GM19324 (cell line): ENCODE measurements at regions not wholly inside any gene's neighbourhood (a gene's known extent, or its start where the extent isn't known, plus 50 kb on each side); places are given as distances from the start of the nearest gene placed in this dataset.

Experiments used
- ATAC-seq: cut with Tn5 transposase; IDR thresholded peaks from one replicate; pipeline ENCODE4 v1.9.1; 2021; ENCODE audit warnings: mild to moderate bottlenecking, moderate library complexity; ENCODE audit not compliant: unreplicated experiment, low FRiP score

GRCh38 chr2:76467326-76467725, 756.6 kb upstream of the GCFC2 start:
- no peak for ATAC-seq

GRCh38 chr2:76464310-76464709, 753.6 kb upstream of the GCFC2 start:
- no peak for ATAC-seq

GRCh38 chr2:76461431-76461830, 750.7 kb upstream of the GCFC2 start:
- ATAC-seq = no peak

- no peak for ATAC-seq
Observed at GRCh38 chr2:76455910-76456309, 745.2 kb upstream of the GCFC2 start.

- no peak for ATAC-seq
Observed at GRCh38 chr2:76450024-76450475, 739.3 kb upstream of the GCFC2 start.

- ATAC-seq = no peak
Observed at GRCh38 chr2:76448956-76449355, 738.2 kb upstream of the GCFC2 start.

- no peak for ATAC-seq
Observed at GRCh38 chr2:76447294-76447693, 736.6 kb upstream of the GCFC2 start.

DNA sequence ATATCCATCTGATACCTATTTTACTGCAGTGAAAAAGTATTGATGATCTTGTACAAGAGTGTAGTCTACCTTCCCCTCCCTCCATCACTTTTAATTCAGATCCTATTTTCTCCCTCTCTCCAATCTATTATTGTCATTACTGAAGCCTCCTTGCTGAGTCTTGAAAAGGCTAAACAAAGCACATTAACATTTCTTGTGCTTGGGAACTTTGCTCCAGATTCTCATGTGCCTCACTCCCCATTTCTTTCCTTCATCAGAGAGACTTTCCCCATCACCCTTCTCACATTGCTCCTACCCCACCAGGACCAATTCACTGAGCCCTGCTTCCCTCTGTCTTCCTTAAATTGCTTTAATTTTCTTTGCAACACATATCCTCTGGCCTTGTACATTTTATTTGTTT, 736.2 kb upstream of the GCFC2 start:
- no peak for ATAC-seq

DNA sequence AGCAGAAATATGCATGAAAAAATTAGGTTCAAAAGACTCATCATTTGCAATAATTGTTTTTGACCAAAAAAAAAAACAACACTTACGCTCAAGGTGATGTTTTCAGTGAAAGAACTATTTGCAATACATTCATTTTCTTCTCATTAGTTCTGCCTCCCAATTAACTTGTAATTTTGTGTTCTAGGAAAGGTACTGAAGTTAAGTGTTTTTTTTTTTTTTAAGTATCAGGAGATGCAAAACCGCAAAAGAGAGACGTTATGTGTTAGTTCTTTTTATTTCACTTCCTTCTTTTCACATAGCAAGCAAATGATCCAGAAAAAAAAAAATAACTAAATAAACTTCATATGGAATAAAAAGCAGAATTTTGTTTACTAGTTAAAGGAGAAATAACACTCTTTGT, 735.2 kb upstream of the GCFC2 start:
- ATAC-seq = no peak

DNA sequence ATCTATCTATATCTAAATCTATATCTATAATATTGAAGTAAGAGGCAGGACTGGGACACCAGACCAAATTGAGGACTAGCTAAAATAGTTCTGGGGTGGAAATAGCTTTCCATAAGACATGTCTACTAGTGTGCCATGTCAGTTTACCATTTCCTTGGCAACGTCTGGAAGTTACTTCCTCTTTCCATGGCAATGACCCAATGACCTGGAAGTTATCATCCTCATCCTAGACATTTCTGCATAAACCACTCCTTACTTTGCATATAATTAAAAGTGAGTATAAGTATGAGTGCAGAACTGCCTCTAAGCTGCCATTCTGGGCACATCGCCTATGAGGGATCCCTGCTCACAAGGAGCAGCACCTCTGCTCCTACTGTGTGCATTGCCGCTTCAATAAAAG, 734.0 kb upstream of the GCFC2 start:
- ATAC-seq = no peak

- ATAC-seq = no peak
Observed at GRCh38 chr2:76437564-76437963, 726.8 kb upstream of the GCFC2 start.

GRCh38 chr2:76429374-76429773, 718.7 kb upstream of the GCFC2 start:
- ATAC-seq = no peak

GRCh38 chr2:76427452-76427851, 716.7 kb upstream of the GCFC2 start:
- ATAC-seq = no peak

DNA sequence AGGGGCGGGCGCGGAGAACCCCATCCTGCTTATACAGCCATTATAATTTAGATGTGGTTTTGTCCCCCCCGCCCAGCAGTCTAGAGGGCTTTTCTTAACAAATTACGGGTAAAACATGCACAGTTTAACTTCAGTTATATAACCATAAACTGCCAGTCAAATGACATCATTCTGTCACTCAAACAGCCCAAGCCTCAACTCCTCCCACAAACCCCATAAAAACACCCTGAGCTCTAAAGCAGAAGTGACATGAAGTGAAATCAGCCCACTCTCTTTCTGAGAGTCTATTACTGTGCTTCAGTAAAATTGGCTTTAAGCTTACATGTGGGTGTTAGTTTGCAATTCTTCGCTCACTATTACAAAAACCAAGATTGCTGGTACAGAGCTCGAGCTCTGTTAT, 705.1 kb upstream of the GCFC2 start:
- ATAC-seq = no peak

DNA sequence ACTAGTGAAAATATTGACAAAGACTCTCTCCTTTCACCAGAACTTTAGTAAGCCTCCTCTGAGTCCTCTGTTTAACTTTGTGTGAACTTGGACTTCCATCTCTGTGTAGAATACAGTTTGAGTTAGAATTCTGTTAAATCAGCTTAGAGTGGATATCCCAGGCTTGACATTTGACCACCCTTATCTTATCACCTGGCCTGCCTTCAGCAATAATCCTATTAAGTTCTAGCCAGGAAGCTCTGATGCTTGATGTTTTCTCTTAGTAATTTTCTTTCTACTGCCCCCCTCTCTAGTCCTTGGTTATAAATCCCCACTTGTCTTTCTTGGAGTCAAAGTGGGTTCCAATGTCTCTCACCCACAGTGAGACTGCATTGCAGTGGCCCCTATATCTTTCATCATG, 702.7 kb upstream of the GCFC2 start:
- ATAC-seq = no peak

- ATAC-seq = no peak
Observed at GRCh38 chr2:76406134-76406855, 695.6 kb upstream of the GCFC2 start.

- ATAC-seq = no peak
Observed at GRCh38 chr2:76393356-76393755, 682.6 kb upstream of the GCFC2 start.

- ATAC-seq = no peak
Observed at GRCh38 chr2:76391678-76392077, 681.0 kb upstream of the GCFC2 start.

DNA sequence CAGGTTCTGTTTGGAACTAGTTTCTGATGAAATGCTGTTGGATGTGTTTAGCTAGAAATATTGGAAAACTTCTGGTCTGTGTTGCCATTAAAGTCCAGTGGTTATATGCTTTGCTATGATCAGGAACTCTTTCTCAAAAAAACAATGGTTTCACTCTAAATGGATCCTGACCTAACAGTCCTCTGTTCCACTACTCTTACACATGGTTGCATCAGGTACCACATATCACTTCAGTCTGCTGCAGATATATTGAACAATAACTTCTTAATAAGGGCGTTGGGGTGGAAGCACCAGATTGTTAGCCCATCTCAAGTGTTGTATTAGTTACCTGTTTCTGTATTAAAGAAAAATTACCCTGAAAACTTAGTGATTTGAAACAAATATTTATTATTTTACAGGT, 676.6 kb upstream of the GCFC2 start:
- ATAC-seq = no peak

- no peak for ATAC-seq
Observed at GRCh38 chr2:76385943-76386342, 675.2 kb upstream of the GCFC2 start.

DNA sequence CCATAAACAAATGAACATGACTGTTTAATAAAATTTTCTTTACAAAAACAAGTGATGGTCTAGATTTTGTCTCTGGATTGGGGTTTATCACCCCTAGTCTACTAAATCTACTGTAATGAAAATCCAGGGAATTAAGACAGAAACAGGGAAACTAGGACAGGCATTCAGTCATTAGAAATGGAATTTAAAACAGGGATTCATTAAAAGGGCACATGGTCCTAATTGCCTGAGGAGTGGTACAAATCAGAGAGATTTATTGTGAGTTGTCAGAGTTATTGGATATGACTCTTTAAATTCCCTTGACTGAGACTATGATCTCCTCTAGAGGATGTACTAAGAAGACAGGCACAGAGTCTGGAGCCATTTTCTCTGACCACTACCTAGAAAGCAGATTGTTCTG, 670.9 kb upstream of the GCFC2 start:
- ATAC-seq = no peak

GRCh38 chr2:76378140-76378539, 667.4 kb upstream of the GCFC2 start:
- no peak for ATAC-seq

DNA sequence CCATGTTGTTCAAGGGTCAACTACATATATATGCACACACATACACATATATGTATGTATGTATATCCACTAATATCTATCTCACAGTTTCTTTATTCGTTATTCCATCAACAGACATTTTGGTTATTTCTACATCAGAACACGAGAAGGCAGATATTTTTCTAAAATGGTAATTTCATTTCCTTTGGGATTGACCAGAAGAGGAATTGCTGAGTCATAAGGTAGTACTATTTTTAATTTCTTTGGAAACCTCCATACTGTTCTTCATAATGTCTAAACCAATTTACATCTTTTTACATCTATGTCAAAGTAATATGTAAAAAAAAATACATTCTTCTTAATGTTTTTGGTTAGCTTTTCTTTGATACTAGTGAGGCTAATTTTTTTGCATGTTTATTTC, 630.7 kb upstream of the GCFC2 start:
- no peak for ATAC-seq
